ENCODE measurements at regions not wholly inside any gene's neighbourhood (a gene's known extent, or its start where the extent isn't known, plus 50 kb on each side); places are given as distances from the start of the nearest gene placed in this dataset.

GRCh38 chr7:15750727-15751126 lies 64.2 kb upstream of the MEOX2 start:
- Histone ChIP-seq H3K4me1 (ENCODE audit: control insufficient read depth in 5 of 5, insufficient read depth in 5 of 5, low read length in 5 of 5) (peaks cover 0 to 41% (median 10%) of the 10 kb centered on the region in 5 donors), H3K4me3 (no peak overlapping the region), H3K36me3 (ENCODE audit: control insufficient read depth in 4 of 4, insufficient read depth in 4 of 4, low read length in 4 of 4) (no peaks in the 10 kb centered on the region), H3K9ac (ENCODE audit: insufficient read depth in 1 of 2, low read length in 2 of 2) (no peak overlapping the region), H3K27me3 (ENCODE audit: control insufficient read depth in 3 of 3, insufficient read depth in 3 of 3, low read length in 2 of 3) (no peaks in the 10 kb centered on the region), H3K9me3 (ENCODE audit: control insufficient read depth in 4 of 4, insufficient read depth in 3 of 4, low read length in 3 of 4) (no peaks in the 10 kb centered on the region), H3K27ac (ENCODE audit: low read depth in 1 of 2, low read length in 1 of 2) (no peak overlapping the region)
- no peak for TF ChIP-seq CTCF (IDR thresholded peaks at IDR 0.05; ENCODE audit: control extremely low read depth, extremely low read depth)
- ATAC-seq (ENCODE audit: insufficient read depth, low FRiP score): no peak
- no peak for DNase-seq
- 76 to 86% methylated on average over 3 of the region's 3 CpGs for WGBS, 2 donors

- H3K27ac ChIP-seq (ENCODE audit: low read depth in 1 of 2, low read length in 1 of 2): no peak overlapping the region
- H3K4me1 ChIP-seq (ENCODE audit: control insufficient read depth in 5 of 5, insufficient read depth in 5 of 5, low read length in 5 of 5): peaks cover 0 to 42% (median 10%) of the 10 kb centered on the region in 5 donors
- DNase-seq: peak in 1 of 3 donors; percentile 36
- no peaks in the 10 kb centered on the region for H3K36me3 ChIP-seq (ENCODE audit: control insufficient read depth in 4 of 4, insufficient read depth in 4 of 4, low read length in 4 of 4)
- no peaks in the 10 kb centered on the region for H3K9me3 ChIP-seq (ENCODE audit: control insufficient read depth in 4 of 4, insufficient read depth in 3 of 4, low read length in 3 of 4)
- no peak for TF ChIP-seq CTCF (IDR thresholded peaks at IDR 0.05; ENCODE audit: control extremely low read depth, extremely low read depth)
- H3K27me3 ChIP-seq (ENCODE audit: control insufficient read depth in 3 of 3, insufficient read depth in 3 of 3, low read length in 2 of 3): no peaks in the 10 kb centered on the region
- no peak overlapping the region for H3K4me3 ChIP-seq
- ATAC-seq (ENCODE audit: insufficient read depth, low FRiP score): no peak
- 77 to 89% methylated on average over 3 of the region's 3 CpGs for WGBS, 2 donors
- no peak overlapping the region for H3K9ac ChIP-seq (ENCODE audit: insufficient read depth in 1 of 2, low read length in 2 of 2)
Measured at GRCh38 chr7:15749631-15750030, 63.1 kb upstream of the MEOX2 start.

GRCh38 chr7:15747712-15748111 lies 61.2 kb upstream of the MEOX2 start:
- no peak for DNase-seq
- H3K9ac ChIP-seq (ENCODE audit: insufficient read depth in 1 of 2, low read length in 2 of 2): no peak overlapping the region
- H3K9me3 ChIP-seq (ENCODE audit: control insufficient read depth in 4 of 4, insufficient read depth in 3 of 4, low read length in 3 of 4): no peaks in the 10 kb centered on the region
- H3K4me3 ChIP-seq: no peak overlapping the region
- no peak for TF ChIP-seq CTCF (IDR thresholded peaks at IDR 0.05; ENCODE audit: control extremely low read depth, extremely low read depth)
- H3K36me3 ChIP-seq (ENCODE audit: control insufficient read depth in 4 of 4, insufficient read depth in 4 of 4, low read length in 4 of 4): no peaks in the 10 kb centered on the region
- ATAC-seq (ENCODE audit: insufficient read depth, low FRiP score): no peak
- H3K4me1 ChIP-seq (ENCODE audit: control insufficient read depth in 5 of 5, insufficient read depth in 5 of 5, low read length in 5 of 5): peaks cover 0 to 53% (median 10%) of the 10 kb centered on the region in 5 donors
- H3K27ac ChIP-seq (ENCODE audit: low read depth in 1 of 2, low read length in 1 of 2): no peak overlapping the region
- WGBS, 2 donors: 52 to 60% methylated on average over 4 of the region's 4 CpGs
- H3K27me3 ChIP-seq (ENCODE audit: control insufficient read depth in 3 of 3, insufficient read depth in 3 of 3, low read length in 2 of 3): no peaks in the 10 kb centered on the region

GRCh38 chr7:15747301-15747700 lies 60.8 kb upstream of the MEOX2 start:
- H3K9me3 ChIP-seq (ENCODE audit: control insufficient read depth in 4 of 4, insufficient read depth in 3 of 4, low read length in 3 of 4): no peaks in the 10 kb centered on the region
- no peak for TF ChIP-seq CTCF (IDR thresholded peaks at IDR 0.05; ENCODE audit: control extremely low read depth, extremely low read depth)
- H3K4me1 ChIP-seq (ENCODE audit: control insufficient read depth in 5 of 5, insufficient read depth in 5 of 5, low read length in 5 of 5): peaks cover 0 to 55% (median 10%) of the 10 kb centered on the region in 5 donors
- ATAC-seq (ENCODE audit: insufficient read depth, low FRiP score): no peak
- no peak overlapping the region for H3K4me3 ChIP-seq
- no peak overlapping the region for H3K9ac ChIP-seq (ENCODE audit: insufficient read depth in 1 of 2, low read length in 2 of 2)
- DNase-seq: peak; percentile 78 to 97 (median 94)
- no peaks in the 10 kb centered on the region for H3K36me3 ChIP-seq (ENCODE audit: control insufficient read depth in 4 of 4, insufficient read depth in 4 of 4, low read length in 4 of 4)
- no peak overlapping the region for H3K27ac ChIP-seq (ENCODE audit: low read depth in 1 of 2, low read length in 1 of 2)
- no peaks in the 10 kb centered on the region for H3K27me3 ChIP-seq (ENCODE audit: control insufficient read depth in 3 of 3, insufficient read depth in 3 of 3, low read length in 2 of 3)
- WGBS, 2 donors: 60 to 74% methylated on average over 2 of the region's 2 CpGs
